CD4-positive, alpha-beta T cell (primary cell): ENCODE measurements at regions not wholly inside any gene's neighbourhood (a gene's known extent, or its start where the extent isn't known, plus 50 kb on each side); places are given as distances from the start of the nearest gene placed in this dataset.

ENCODE experiments used
- ATAC-seq: fragments of 200-7000 bp; cut with Tn5 transposase; one replicate; pipeline ENCODE4 v1.10.0; 2022; ENCODE audit warnings: mild to moderate bottlenecking; ENCODE audit not compliant: poor library complexity
- CTCF ChIA-PET: fragments of 350-600 bp; sonication (Branson Sonifier 250); formaldehyde crosslinking; loops from one replicate; lab custom pipeline; 2021; ENCODE audit warnings: antibody characterized with exemption, inconsistent platforms; lab: Charles Lee
- POLR2A ChIA-PET: fragments of 350-600 bp; sonication (Branson Sonifier 250); formaldehyde crosslinking; loops from one replicate; lab custom pipeline; 2021; ENCODE audit warnings: antibody characterized with exemption, inconsistent platforms; lab: Charles Lee
- DNase-seq, 14 experiments: peaks; one replicate each; pipeline ENCODE4 v3.0.0-alpha.2; 2013 to 2020; ENCODE audit warnings: mixed read lengths in 2 of 14
- H3K27ac ChIP-seq, 2 donors: one replicate each; pipeline versions ENCODE4 v1.5.1 to v1.7.0; 2013; ENCODE audit warnings: low read length in 2 of 2, low read depth in 1 of 2, mild to moderate bottlenecking in 1 of 2
- H3K27me3 ChIP-seq, 2 experiments: 1 replicate in 1 of 2; 2 replicates in 1 of 2; pipeline versions ENCODE4 v1.6.1 to v1.7.0; 2013; ENCODE audit warnings: low read length in 2 of 2, control low read depth in 1 of 2, mild to moderate bottlenecking in 1 of 2, moderate library complexity in 1 of 2; ENCODE audit not compliant: insufficient read depth in 2 of 2, control insufficient read depth in 1 of 2
- H3K36me3 ChIP-seq: one replicate; pipeline ENCODE4 v1.6.1; 2013; ENCODE audit warnings: low read length, control low read depth; ENCODE audit not compliant: insufficient read depth
- H3K4me1 ChIP-seq: one replicate; pipeline ENCODE4 v1.6.1; 2013; ENCODE audit warnings: low read length, control low read depth; ENCODE audit not compliant: insufficient read depth
- H3K4me3 ChIP-seq: one replicate; pipeline ENCODE4 v1.5.1; 2013; ENCODE audit warnings: mild to moderate bottlenecking, low read length, moderate library complexity
- H3K9me3 ChIP-seq, 2 experiments: 1 replicate in 1 of 2; 2 replicates in 1 of 2; pipeline versions ENCODE4 v1.6.1 to v1.7.0; 2013; ENCODE audit warnings: low read length in 2 of 2, mild to moderate bottlenecking in 2 of 2, control low read depth in 1 of 2, moderate library complexity in 1 of 2; ENCODE audit not compliant: control insufficient read depth in 1 of 2, insufficient read depth in 1 of 2
- H3K27ac Mint-ChIP-seq: one replicate; pipeline ENCODE4 v1.8.0; 2020; ENCODE audit warnings: mixed read lengths
- H3K27me3 Mint-ChIP-seq: one replicate; pipeline ENCODE4 v1.8.0; 2021; ENCODE audit warnings: mixed read lengths
- H3K36me3 Mint-ChIP-seq: one replicate; pipeline ENCODE4 v1.8.0; 2021; ENCODE audit warnings: low read depth, mixed read lengths
- H3K4me1 Mint-ChIP-seq: one replicate; pipeline ENCODE4 v1.8.0; 2021; ENCODE audit warnings: low read depth, mixed read lengths
- H3K4me3 Mint-ChIP-seq: one replicate; pipeline ENCODE4 v1.8.0; 2020; ENCODE audit warnings: mild to moderate bottlenecking, mixed read lengths
- H3K9me3 Mint-ChIP-seq: one replicate; pipeline ENCODE4 v1.8.0; 2020; ENCODE audit warnings: mixed read lengths
- CTCF ChIP-seq: fragments of 200-600 bp; IDR thresholded peaks from one replicate; pipeline ENCODE4 v1.8.0; 2022; ENCODE audit warnings: antibody characterized with exemption, mild to moderate bottlenecking
- intact Hi-C, 2 experiments: fragments of 100-400 bp; cut with DNase I in 1 of 2; cut with micrococcal nuclease in 1 of 2; formaldehyde crosslinking; loops; one replicate each; pipeline versions ENCODE4 v1.15.1 to v1.9.0; 2023 to 2025; cut with DNase I, micrococcal nuclease

DNA sequence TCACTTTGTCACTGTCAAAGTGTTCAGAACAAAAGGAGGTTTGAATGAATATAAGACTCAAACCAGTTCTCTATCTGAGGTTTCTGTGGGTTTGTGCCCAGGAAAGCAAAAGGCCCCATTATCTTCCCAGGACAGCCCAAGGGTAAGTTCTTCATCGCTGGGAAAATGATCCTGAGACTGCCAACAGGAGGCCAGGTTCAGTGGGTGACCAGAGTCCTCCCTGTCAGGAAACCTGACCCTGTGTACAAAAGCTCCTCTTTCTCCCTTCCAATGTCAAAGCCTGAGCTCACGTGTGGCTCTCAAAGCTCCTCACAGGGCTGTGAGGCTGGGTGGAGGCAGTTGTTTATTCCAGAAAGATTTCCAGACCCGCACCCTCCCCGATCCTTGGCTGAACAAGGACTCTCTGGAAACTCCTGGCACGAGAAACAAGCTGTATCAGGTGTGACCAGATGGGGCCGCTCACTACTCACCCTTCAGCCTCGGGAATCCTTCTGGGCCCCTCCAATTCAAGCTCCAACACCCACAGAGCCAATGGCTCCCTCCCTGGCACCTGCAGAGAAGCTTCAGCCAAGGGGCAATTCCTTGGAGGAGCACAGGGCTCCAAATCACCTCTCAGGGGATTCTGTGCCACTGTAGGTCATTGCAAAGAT is 1516.7 kb downstream of the TSPY10 start:
- H3K36me3 ChIP-seq = no peaks in the 10 kb centered on the region
- CTCF ChIA-PET = no interaction called here
- ATAC-seq (no peak), DNase-seq (no peak)
- POLR2A ChIA-PET = no interaction called here
- peaks cover 5 to 17% of the 10 kb centered on the region in 2 experiments for H3K9me3 ChIP-seq
- TF ChIP-seq CTCF = no peak
- no peak overlapping the region for H3K4me3 Mint-ChIP-seq
- peaks cover 18% of the 10 kb centered on the region for H3K9me3 Mint-ChIP-seq
- no peaks in the 10 kb centered on the region for H3K27me3 Mint-ChIP-seq
- no peaks in the 10 kb centered on the region for H3K27me3 ChIP-seq
- H3K4me1 Mint-ChIP-seq = no peaks in the 10 kb centered on the region
- no peaks in the 10 kb centered on the region for H3K4me1 ChIP-seq
- H3K36me3 Mint-ChIP-seq = peaks cover 4% of the 10 kb centered on the region
- no peak overlapping the region for H3K4me3 ChIP-seq
- intact Hi-C loops = no loop called here
- H3K27ac ChIP-seq = no peak overlapping the region
- no peak overlapping the region for H3K27ac Mint-ChIP-seq

DNA sequence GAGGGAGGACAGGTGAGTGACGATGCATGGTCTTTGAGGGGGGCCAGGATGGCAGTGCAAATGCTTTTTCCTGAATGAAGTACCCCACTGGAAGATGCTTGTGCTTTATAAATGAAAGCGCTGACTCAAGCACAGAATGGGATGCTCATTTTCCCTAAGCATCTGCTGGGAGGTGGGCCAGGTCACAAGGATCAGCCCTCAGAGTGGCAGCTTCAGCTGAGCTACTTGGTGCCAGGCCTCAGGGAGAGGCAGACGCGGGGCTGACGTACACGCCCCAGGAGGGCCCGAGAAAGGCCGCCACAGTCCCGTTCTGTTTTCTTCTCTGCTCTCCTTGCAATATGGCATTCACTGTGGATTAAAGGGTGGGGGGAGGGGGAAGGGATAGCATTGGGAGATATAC is 1535.8 kb downstream of the TSPY10 start:
- POLR2A ChIA-PET = no interaction called here
- ATAC-seq = no peak
- H3K9me3 ChIP-seq = peaks cover 0 to 16% of the 10 kb centered on the region in 2 experiments
- H3K27me3 Mint-ChIP-seq = no peaks in the 10 kb centered on the region
- no peak for TF ChIP-seq CTCF
- no peaks in the 10 kb centered on the region for H3K4me1 ChIP-seq
- no peaks in the 10 kb centered on the region for H3K4me1 Mint-ChIP-seq
- DNase-seq = no peak
- H3K4me3 Mint-ChIP-seq = no peak overlapping the region
- H3K27ac Mint-ChIP-seq = no peak overlapping the region
- no peaks in the 10 kb centered on the region for H3K9me3 Mint-ChIP-seq
- intact Hi-C loops = no loop called here
- H3K27ac ChIP-seq = no peak overlapping the region
- CTCF ChIA-PET = no interaction called here
- no peaks in the 10 kb centered on the region for H3K36me3 Mint-ChIP-seq
- no peaks in the 10 kb centered on the region for H3K27me3 ChIP-seq
- H3K4me3 ChIP-seq = no peak overlapping the region
- no peaks in the 10 kb centered on the region for H3K36me3 ChIP-seq

GRCh38 chrY:11063960-11064359 is 1536.3 kb downstream of the TSPY10 start:
- intact Hi-C loops = no loop called here
- no peak for TF ChIP-seq CTCF
- Histone ChIP-seq H3K36me3 (no peaks in the 10 kb centered on the region), H3K27ac (no peak overlapping the region), H3K4me1 (no peaks in the 10 kb centered on the region), H3K4me3 (no peak overlapping the region), H3K9me3 (peaks cover 0 to 21% of the 10 kb centered on the region in 2 experiments), H3K27me3 (no peaks in the 10 kb centered on the region)
- H3K4me3 Mint-ChIP-seq = no peak overlapping the region
- no peak for DNase-seq
- no peaks in the 10 kb centered on the region for H3K4me1 Mint-ChIP-seq
- ChIA-PET POLR2A (no interaction called here), CTCF (no interaction called here)
- no peaks in the 10 kb centered on the region for H3K36me3 Mint-ChIP-seq
- no peak for ATAC-seq
- no peaks in the 10 kb centered on the region for H3K9me3 Mint-ChIP-seq
- no peaks in the 10 kb centered on the region for H3K27me3 Mint-ChIP-seq
- no peak overlapping the region for H3K27ac Mint-ChIP-seq
